ENCODE measurements at regions not wholly inside any gene's neighbourhood (a gene's known extent, or its start where the extent isn't known, plus 50 kb on each side); places are given as distances from the start of the nearest gene placed in this dataset.
A peak's percentile ranks its signal among the peaks of the same experiment; 100 is the strongest.
"Not testable (repeated sequence)": the region's sequence is repeated elsewhere in the genome, so short reads cannot be mapped to it uniquely, and the experiment has no call there.

GRCh38 chr2:175852879-175853615 lies 149.0 kb downstream of the LNPK start:
- Mint-ChIP-seq H3K4me3 (no peak overlapping the region), H3K9me3 (peaks cover 2% of the 10 kb centered on the region), H3K27me3 (ENCODE audit: low read depth) (no peaks in the 10 kb centered on the region), H3K27ac (peak overlapping the region; percentile 63 to 88 (median 72)), H3K36me3 (ENCODE audit: low read depth) (no peaks in the 10 kb centered on the region), H3K4me1 (peaks cover 60% of the 10 kb centered on the region)
- TF ChIP-seq, protein P1, sequence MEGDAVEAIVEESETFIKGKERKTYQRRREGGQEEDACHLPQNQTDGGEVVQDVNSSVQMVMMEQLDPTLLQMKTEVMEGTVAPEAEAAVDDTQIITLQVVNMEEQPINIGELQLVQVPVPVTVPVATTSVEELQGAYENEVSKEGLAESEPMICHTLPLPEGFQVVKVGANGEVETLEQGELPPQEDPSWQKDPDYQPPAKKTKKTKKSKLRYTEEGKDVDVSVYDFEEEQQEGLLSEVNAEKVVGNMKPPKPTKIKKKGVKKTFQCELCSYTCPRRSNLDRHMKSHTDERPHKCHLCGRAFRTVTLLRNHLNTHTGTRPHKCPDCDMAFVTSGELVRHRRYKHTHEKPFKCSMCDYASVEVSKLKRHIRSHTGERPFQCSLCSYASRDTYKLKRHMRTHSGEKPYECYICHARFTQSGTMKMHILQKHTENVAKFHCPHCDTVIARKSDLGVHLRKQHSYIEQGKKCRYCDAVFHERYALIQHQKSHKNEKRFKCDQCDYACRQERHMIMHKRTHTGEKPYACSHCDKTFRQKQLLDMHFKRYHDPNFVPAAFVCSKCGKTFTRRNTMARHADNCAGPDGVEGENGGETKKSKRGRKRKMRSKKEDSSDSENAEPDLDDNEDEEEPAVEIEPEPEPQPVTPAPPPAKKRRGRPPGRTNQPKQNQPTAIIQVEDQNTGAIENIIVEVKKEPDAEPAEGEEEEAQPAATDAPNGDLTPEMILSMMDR (IDR thresholded peaks at IDR 0.05; ENCODE audit: unreplicated experiment in 3 of 3), result no peak

DNA sequence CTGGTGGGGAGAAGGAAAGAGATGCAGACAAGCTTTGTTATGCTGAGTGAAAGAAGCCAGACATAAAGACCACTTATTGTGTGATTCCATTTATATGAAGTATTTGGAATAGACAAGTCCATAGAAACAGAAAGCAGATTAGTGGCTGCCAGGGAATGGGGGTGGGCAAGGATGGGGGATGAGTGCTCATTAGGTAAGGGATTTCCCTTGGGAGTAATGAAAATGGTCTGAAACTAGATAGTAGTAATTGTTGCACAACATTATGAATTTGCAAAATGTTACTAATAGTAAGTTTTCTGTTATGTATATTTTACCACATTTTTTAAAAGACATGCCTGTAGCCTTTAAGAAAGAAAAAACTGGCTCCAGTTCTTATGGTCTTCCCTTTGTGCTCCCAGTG lies 154.9 kb downstream of the LNPK start:
- peaks cover 17% of the 10 kb centered on the region for H3K4me1 Mint-ChIP-seq
- no peak overlapping the region for H3K4me3 Mint-ChIP-seq
- H3K27ac Mint-ChIP-seq, result no peak overlapping the region
- no peaks in the 10 kb centered on the region for H3K36me3 Mint-ChIP-seq (ENCODE audit: low read depth)
- TF ChIP-seq, protein P1 (IDR thresholded peaks at IDR 0.05; ENCODE audit: unreplicated experiment in 3 of 3), result no peak
- no peaks in the 10 kb centered on the region for H3K27me3 Mint-ChIP-seq (ENCODE audit: low read depth)
- H3K9me3 Mint-ChIP-seq, result peaks cover 4% of the 10 kb centered on the region

- peaks cover 20% of the 10 kb centered on the region for H3K4me1 Mint-ChIP-seq
- TF ChIP-seq, protein P1 (IDR thresholded peaks at IDR 0.05; ENCODE audit: unreplicated experiment in 3 of 3), result no peak
- no peak overlapping the region for H3K27ac Mint-ChIP-seq
- no peak overlapping the region for H3K4me3 Mint-ChIP-seq
- H3K27me3 Mint-ChIP-seq (ENCODE audit: low read depth), result no peaks in the 10 kb centered on the region
- no peaks in the 10 kb centered on the region for H3K36me3 Mint-ChIP-seq (ENCODE audit: low read depth)
- H3K9me3 Mint-ChIP-seq, result peaks cover 8% of the 10 kb centered on the region
These were observed 157.9 kb downstream of the LNPK start for GRCh38 chr2:175844169-175844568.

GRCh38 chr2:175843625-175844024 lies 158.4 kb downstream of the LNPK start:
- Mint-ChIP-seq H3K36me3 (ENCODE audit: low read depth) (no peaks in the 10 kb centered on the region), H3K4me1 (peaks cover 20% of the 10 kb centered on the region), H3K4me3 (no peak overlapping the region), H3K9me3 (peaks cover 8% of the 10 kb centered on the region), H3K27ac (no peak overlapping the region), H3K27me3 (ENCODE audit: low read depth) (no peaks in the 10 kb centered on the region)
- TF ChIP-seq, protein P1 (IDR thresholded peaks at IDR 0.05; ENCODE audit: unreplicated experiment in 3 of 3), result no peak

DNA sequence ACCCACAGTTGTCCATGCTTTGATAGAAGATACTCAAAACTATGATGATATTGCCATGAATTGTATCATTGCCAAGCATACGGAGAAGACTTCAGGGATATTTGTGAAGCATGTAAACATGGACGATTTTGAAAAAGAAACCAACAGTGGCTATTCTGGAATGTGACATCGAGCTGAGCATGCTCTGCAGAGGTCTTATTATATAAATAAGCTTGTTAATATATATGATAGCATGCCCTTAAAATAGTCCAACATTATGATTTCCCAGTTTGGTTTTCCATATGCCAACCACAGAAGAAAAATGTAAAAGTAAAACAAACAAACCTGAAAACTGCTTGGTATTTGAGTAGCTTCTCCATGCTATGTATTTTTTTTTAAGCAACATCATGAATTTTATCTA lies 159.1 kb downstream of the LNPK start:
- no peak overlapping the region for H3K4me3 Mint-ChIP-seq
- peaks cover 22% of the 10 kb centered on the region for H3K4me1 Mint-ChIP-seq
- H3K36me3 Mint-ChIP-seq (ENCODE audit: low read depth), result no peaks in the 10 kb centered on the region
- no peak overlapping the region for H3K27ac Mint-ChIP-seq
- TF ChIP-seq, protein P1 (IDR thresholded peaks at IDR 0.05; ENCODE audit: unreplicated experiment in 3 of 3), result no peak
- peaks cover 5% of the 10 kb centered on the region for H3K9me3 Mint-ChIP-seq
- H3K27me3 Mint-ChIP-seq (ENCODE audit: low read depth), result no peaks in the 10 kb centered on the region

DNA sequence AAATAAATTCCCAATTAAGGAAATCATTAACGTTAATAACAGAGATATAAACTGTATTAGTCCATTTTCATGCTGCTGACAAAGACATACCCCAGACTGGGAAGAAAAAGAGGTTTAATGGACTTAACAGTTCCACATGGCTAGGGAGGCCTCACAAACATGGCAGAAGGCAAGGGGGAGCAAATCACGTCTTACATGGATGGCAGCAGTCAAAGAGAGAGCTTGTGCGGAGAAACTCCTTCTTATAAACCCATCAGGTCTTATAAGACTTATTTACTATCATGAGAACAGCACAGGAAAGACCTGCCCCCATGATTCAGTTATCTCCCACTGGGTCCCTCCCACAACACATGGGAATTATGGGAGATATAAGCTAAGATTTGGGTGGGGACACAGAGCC lies 161.3 kb downstream of the LNPK start:
- not testable (repeated sequence) for H3K36me3 Mint-ChIP-seq (ENCODE audit: low read depth); H3K4me3 Mint-ChIP-seq; H3K9me3 Mint-ChIP-seq; H3K27me3 Mint-ChIP-seq (ENCODE audit: low read depth)
- Mint-ChIP-seq H3K4me1 (peaks cover 39% of the 10 kb centered on the region), H3K27ac (peak overlapping the region in 1 of 3 experiments; percentile 67)

All from nephron (organoid).